Aorta (tissue), 5 donors: ENCODE measurements at regions not wholly inside any gene's neighbourhood (a gene's known extent, or its start where the extent isn't known, plus 50 kb on each side); places are given as distances from the start of the nearest gene placed in this dataset.

ENCODE experiments used
- ATAC-seq: fragments of 200-7000 bp; cut with Tn5 transposase; one replicate; pipeline ENCODE4 v1.9.1; 2022; ENCODE audit warnings: moderate library complexity; ENCODE audit not compliant: low FRiP score
- DNase-seq, 2 donors: peaks; one replicate each; pipeline ENCODE4 v3.0.0-alpha.2; 2020
- H3K27ac ChIP-seq, 2 donors: one replicate each; pipeline ENCODE4 v1.5.1; 2013; ENCODE audit warnings: low read length in 2 of 2, mild to moderate bottlenecking in 2 of 2, moderate library complexity in 2 of 2, control low read depth in 1 of 2, inconsistent platforms in 1 of 2, low read depth in 1 of 2
- H3K27me3 ChIP-seq, 2 donors: one replicate each; pipeline ENCODE4 v1.6.1; 2013; ENCODE audit warnings: control low read depth in 1 of 2, low read length in 1 of 2, mild to moderate bottlenecking in 1 of 2, moderate library complexity in 1 of 2; ENCODE audit not compliant: insufficient read depth in 2 of 2, control insufficient read depth in 1 of 2
- H3K36me3 ChIP-seq, 2 donors: one replicate each; pipeline ENCODE4 v1.6.1; 2013; ENCODE audit warnings: control low read depth in 1 of 2, low read length in 1 of 2, mild to moderate bottlenecking in 1 of 2; ENCODE audit not compliant: insufficient read depth in 2 of 2, control insufficient read depth in 1 of 2
- H3K4me1 ChIP-seq, 2 donors: one replicate each; pipeline ENCODE4 v1.6.1; 2013; ENCODE audit warnings: low read length in 2 of 2, control low read depth in 1 of 2, mild to moderate bottlenecking in 1 of 2, moderate library complexity in 1 of 2; ENCODE audit not compliant: insufficient read depth in 2 of 2, control insufficient read depth in 1 of 2
- H3K4me3 ChIP-seq, 2 donors: one replicate each; pipeline ENCODE4 v1.5.1; 2013; ENCODE audit warnings: low read length in 2 of 2, control low read depth in 1 of 2, mild to moderate bottlenecking in 1 of 2
- H3K9me3 ChIP-seq: one replicate; pipeline ENCODE4 v1.6.1; 2013; ENCODE audit warnings: mild to moderate bottlenecking, low read length; ENCODE audit not compliant: control insufficient read depth
- WGBS, 2 donors: extraction: QIAGEN DNeasy Blood & Tissue Kit; methylation state at CpG; one replicate each; pipeline ENCODE4 v1.1.7; 2013; 5-methylcytosine and 5-hydroxymethylcytosine counted together
- intact Hi-C, 2 donors: fragments of 100-400 bp; cut with DNase I; formaldehyde crosslinking; loops; one replicate each; pipeline versions ENCODE4 v1.14.2 to v1.15.0; 2022
- donor health status: healthy with polysubstance abuse.
- donor health status: Bipolar disorder and iron deficiency.
- donor health status: DM: no; HTN: no; CAD: no.
- donor health status: DM: no; HTN: no; CAD: no.
- donor health status: DM: yes; HTN: yes; CAD: no.

DNA sequence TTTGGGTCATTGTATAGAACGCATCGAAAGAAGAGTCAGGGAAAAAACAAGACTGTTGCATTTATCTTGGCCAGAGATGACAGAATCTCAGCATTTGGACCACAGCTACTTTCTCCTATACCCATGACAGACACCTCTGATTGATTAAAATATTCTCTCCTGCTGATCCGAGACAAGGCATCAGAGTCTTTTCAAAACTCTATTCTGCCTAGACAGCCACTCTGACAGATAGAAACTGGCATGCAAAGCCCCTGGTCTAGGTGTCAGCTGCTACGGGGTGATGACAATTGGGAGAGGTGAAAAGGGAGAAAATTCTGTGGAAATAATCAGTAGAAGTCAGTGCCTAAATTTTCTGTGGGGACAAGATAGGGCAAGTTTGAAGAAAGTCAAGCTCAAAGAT, 152.2 kb downstream of the PIK3R1 start:
- ATAC-seq (no peak), DNase-seq (no peak)
- intact Hi-C loops: no loop called here
- no peaks in the 10 kb centered on the region for H3K27me3 ChIP-seq
- no peak overlapping the region for H3K27ac ChIP-seq
- H3K4me3 ChIP-seq: no peak overlapping the region
- H3K9me3 ChIP-seq: no peaks in the 10 kb centered on the region
- H3K4me1 ChIP-seq: no peaks in the 10 kb centered on the region
- WGBS, 2 donors: 80 to 86% methylated on average over 4 of the region's 4 CpGs
- no peaks in the 10 kb centered on the region for H3K36me3 ChIP-seq

- WGBS, 2 donors: 96% methylated on average over 5 of the region's 5 CpGs
- intact Hi-C loops: no loop called here
- ATAC-seq (no peak), DNase-seq (no peak)
- Histone ChIP-seq H3K36me3 (no peaks in the 10 kb centered on the region), H3K27ac (no peak overlapping the region), H3K4me3 (no peak overlapping the region), H3K4me1 (no peaks in the 10 kb centered on the region), H3K9me3 (no peaks in the 10 kb centered on the region), H3K27me3 (no peaks in the 10 kb centered on the region)
Measured at GRCh38 chr5:68368311-68369022, 152.9 kb downstream of the PIK3R1 start.

DNA sequence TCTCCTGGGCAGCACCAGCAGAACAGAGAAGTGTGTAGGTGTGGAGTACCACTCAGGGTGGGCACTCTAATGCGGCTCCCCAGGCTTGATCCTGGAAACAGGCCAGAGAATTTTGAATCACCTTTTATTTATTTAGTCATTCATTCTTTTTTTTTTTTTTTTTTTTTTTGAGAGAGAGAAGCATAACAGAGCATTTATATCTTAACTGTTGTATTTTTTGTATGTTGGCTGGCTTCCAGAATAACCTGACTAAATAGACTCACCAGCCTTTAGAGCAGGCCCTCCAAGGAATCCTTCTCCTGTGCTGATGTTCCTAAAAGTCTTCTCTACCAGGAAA, 153.4 kb downstream of the PIK3R1 start:
- no peaks in the 10 kb centered on the region for H3K27me3 ChIP-seq
- no peak for DNase-seq
- H3K4me3 ChIP-seq: no peak overlapping the region
- no peaks in the 10 kb centered on the region for H3K36me3 ChIP-seq
- intact Hi-C loops: no loop called here
- H3K9me3 ChIP-seq: no peaks in the 10 kb centered on the region
- H3K4me1 ChIP-seq: no peaks in the 10 kb centered on the region
- no peak for ATAC-seq
- no peak overlapping the region for H3K27ac ChIP-seq
- 26 to 27% methylated on average over 1 of the region's 1 CpG for WGBS, 2 donors

DNA sequence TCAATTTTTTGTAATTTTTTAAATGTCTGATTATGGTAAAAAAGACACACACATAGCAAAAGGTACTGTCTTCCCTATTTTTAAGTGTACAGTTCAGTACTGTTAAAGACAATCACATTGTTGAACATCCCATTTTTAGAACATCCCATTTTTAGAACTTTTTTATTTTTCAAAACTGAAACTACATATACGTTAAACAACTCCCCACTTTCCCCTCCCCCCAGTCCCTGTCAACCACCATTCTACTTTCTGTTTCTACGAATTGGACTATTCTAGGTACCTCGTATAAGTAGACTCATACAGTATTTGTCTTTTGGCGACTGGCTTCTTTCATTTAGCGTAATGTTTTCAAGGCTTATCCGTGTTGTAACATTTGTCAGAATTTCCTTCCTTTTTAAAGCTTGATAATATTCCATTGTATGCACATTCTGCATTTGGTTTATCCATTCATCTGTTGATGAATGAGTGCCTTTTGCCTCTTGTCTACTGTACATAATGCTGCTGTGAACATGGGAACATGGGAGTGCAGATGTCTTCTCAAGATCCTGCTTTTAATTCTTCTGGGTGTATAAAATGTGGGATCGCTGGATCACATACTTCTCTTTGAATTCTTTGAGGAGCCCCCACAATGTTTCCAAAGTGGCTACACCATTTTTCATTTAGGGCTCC, 154.0 kb downstream of the PIK3R1 start:
- H3K27ac ChIP-seq: no peak overlapping the region
- intact Hi-C loops: no loop called here
- no peaks in the 10 kb centered on the region for H3K36me3 ChIP-seq
- H3K9me3 ChIP-seq: no peaks in the 10 kb centered on the region
- DNase-seq (no peak), ATAC-seq (no peak)
- 90 to 91% methylated on average over 7 of the region's 7 CpGs for WGBS, 2 donors
- no peak overlapping the region for H3K4me3 ChIP-seq
- no peaks in the 10 kb centered on the region for H3K27me3 ChIP-seq
- no peaks in the 10 kb centered on the region for H3K4me1 ChIP-seq

DNA sequence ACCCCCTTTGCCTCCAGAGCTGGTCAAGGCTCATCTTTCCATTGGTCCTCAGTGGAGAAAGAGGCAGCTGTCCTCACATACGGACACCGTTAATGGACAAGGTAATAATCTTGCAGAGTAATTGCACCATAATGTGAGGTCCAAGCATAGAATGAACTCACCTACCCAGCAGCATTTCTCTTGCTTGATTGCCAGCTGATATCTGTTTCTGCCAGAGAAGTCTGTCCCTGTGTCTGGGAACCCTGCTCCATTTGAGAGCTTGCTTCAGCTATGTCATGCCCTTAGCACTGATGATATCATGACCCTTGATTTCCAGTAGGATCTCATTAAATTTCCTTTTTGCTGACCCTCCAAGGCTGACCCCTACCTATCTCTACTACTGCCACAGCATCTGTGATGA, 154.6 kb downstream of the PIK3R1 start:
- 98% methylated on average over 2 of the region's 2 CpGs for WGBS, 2 donors

GRCh38 chr5:68371607-68372006, 156.1 kb downstream of the PIK3R1 start:
- ATAC-seq (no peak), DNase-seq (no peak)
- Histone ChIP-seq H3K9me3 (no peaks in the 10 kb centered on the region), H3K36me3 (no peaks in the 10 kb centered on the region), H3K4me1 (peaks cover 0 to 2% of the 10 kb centered on the region in 2 donors), H3K27ac (no peak overlapping the region), H3K4me3 (no peak overlapping the region), H3K27me3 (no peaks in the 10 kb centered on the region)
- WGBS, 2 donors: 88 to 90% methylated on average over 2 of the region's 2 CpGs
- intact Hi-C loops: no loop called here

More for the DNA sequence above, 154.6 kb downstream of the PIK3R1 start:
- no peak for DNase-seq
- Histone ChIP-seq H3K27me3 (no peaks in the 10 kb centered on the region), H3K36me3 (no peaks in the 10 kb centered on the region), H3K4me3 (no peak overlapping the region), H3K27ac (no peak overlapping the region), H3K9me3 (no peaks in the 10 kb centered on the region), H3K4me1 (peaks cover 0 to 2% of the 10 kb centered on the region in 2 donors)
- no peak for ATAC-seq
- intact Hi-C loops: no loop called here

DNA sequence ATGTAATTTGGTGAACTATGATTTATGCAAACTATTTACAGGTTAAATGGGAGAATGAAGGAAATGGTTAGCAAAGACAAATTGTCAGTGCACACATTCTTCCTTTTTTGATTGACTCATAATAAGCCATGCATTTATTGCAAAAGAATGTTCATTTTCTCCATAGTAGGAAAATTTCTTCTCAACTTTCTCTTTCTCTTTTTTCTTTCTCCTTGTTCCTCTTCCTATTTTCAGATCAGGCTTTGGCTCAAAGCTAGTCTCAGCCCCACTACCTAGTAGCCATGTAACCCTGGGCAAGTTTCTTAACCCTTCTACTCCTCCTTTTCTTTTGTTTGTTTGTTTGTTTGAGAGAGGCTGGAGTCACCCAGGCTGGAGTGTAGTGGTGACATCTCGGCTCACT, 156.6 kb downstream of the PIK3R1 start:
- no peaks in the 10 kb centered on the region for H3K36me3 ChIP-seq
- no peak overlapping the region for H3K27ac ChIP-seq
- intact Hi-C loops: no loop called here
- peaks cover 0 to 3% of the 10 kb centered on the region in 2 donors for H3K4me1 ChIP-seq
- no peak for DNase-seq
- no peak for ATAC-seq
- no peaks in the 10 kb centered on the region for H3K9me3 ChIP-seq
- 98 to 100% methylated on average over 1 of the region's 1 CpG for WGBS, 2 donors
- H3K27me3 ChIP-seq: no peaks in the 10 kb centered on the region
- H3K4me3 ChIP-seq: no peak overlapping the region

GRCh38 chr5:68373050-68373449, 157.5 kb downstream of the PIK3R1 start:
- H3K36me3 ChIP-seq: no peaks in the 10 kb centered on the region
- H3K9me3 ChIP-seq: no peaks in the 10 kb centered on the region
- no peak for DNase-seq
- no peak for ATAC-seq
- 97% methylated on average over 2 of the region's 2 CpGs for WGBS, 2 donors
- no peak overlapping the region for H3K27ac ChIP-seq
- H3K27me3 ChIP-seq: no peaks in the 10 kb centered on the region
- intact Hi-C loops: no loop called here
- H3K4me3 ChIP-seq: no peak overlapping the region
- H3K4me1 ChIP-seq: peaks cover 0 to 3% of the 10 kb centered on the region in 2 donors

- Histone ChIP-seq H3K27ac (no peak overlapping the region), H3K4me1 (peaks cover 3% of the 10 kb centered on the region in 2 donors), H3K36me3 (no peaks in the 10 kb centered on the region), H3K4me3 (no peak overlapping the region), H3K27me3 (no peaks in the 10 kb centered on the region), H3K9me3 (no peaks in the 10 kb centered on the region)
- ATAC-seq (no peak), DNase-seq (no peak)
- intact Hi-C loops: no loop called here
- WGBS, 2 donors: 97 to 100% methylated on average over 1 of the region's 1 CpG
Measured at GRCh38 chr5:68374796-68375518, 159.4 kb downstream of the PIK3R1 start.
